ENCODE measurements at regions not wholly inside any gene's neighbourhood (a gene's known extent, or its start where the extent isn't known, plus 50 kb on each side); places are given as distances from the start of the nearest gene placed in this dataset.
"Not testable (repeated sequence)": the region's sequence is repeated elsewhere in the genome, so short reads cannot be mapped to it uniquely, and the experiment has no call there.

DNA sequence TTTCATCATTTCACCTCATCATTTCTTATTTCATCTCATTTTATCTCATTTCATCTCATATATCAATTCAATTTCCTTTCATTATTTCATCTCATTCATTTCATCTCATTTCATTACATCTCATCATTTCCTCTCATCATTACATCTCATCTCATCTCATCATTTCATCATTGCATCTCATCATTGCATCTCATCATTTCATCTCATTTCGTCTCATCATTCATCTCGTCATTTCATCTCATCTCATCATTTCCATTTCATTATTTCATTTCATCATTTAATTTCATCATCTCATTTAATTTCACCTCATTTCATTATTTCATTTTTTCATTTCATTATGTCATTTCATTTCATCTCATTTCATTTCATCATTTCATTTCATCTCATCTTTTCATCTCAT is 168.5 kb upstream of the FAM72C start:
- DNase-seq (ENCODE audit: low spot score); POLR2A ChIA-PET (ENCODE audit: low non-redundant PET); H3K27ac ChIP-seq; CTCF ChIA-PET: not testable (repeated sequence)

GRCh38 chr1:144105006-144105405 is 133.2 kb upstream of the FAM72C start:
- DNase-seq (ENCODE audit: low spot score); POLR2A ChIA-PET (ENCODE audit: low non-redundant PET); CTCF ChIA-PET; H3K27ac ChIP-seq: not testable (repeated sequence)

DNA sequence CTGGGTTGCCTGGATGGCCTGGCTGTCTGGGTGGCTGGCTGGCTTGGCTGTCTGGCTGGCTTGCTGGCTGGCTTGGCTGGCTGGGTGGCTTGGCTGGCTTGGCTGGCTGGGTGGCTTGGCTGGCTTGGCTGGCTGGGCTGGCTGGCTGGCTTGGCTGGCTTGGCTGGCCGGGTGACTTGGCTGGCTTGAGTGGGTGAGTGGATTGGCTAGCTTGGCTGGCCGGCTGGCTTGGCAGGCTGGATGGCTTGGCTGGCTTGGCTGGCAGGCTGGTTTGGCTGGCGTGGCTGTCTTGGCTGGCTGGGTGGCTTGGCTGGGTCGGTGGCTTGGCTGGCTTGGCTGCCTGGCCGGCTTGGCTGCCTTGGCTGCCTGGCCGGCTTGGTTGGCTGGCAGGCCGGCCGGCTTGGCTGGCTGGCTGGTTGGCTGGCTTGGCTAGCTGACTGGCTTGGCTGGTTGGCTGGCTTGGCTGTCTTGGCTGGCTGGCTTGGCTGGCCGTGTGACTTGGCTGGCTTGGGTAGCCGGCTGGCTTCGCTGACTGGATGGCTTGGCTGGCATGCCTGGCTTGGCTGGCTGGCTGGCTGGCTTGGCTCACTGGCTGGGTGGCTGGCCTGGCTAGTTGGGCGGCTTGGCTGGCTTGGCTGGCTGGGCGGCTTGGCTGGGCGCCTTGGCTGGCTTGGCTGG is 132.4 kb upstream of the FAM72C start:
- POLR2A ChIA-PET (ENCODE audit: low non-redundant PET); CTCF ChIA-PET; DNase-seq (ENCODE audit: low spot score); H3K27ac ChIP-seq: not testable (repeated sequence)

DNA sequence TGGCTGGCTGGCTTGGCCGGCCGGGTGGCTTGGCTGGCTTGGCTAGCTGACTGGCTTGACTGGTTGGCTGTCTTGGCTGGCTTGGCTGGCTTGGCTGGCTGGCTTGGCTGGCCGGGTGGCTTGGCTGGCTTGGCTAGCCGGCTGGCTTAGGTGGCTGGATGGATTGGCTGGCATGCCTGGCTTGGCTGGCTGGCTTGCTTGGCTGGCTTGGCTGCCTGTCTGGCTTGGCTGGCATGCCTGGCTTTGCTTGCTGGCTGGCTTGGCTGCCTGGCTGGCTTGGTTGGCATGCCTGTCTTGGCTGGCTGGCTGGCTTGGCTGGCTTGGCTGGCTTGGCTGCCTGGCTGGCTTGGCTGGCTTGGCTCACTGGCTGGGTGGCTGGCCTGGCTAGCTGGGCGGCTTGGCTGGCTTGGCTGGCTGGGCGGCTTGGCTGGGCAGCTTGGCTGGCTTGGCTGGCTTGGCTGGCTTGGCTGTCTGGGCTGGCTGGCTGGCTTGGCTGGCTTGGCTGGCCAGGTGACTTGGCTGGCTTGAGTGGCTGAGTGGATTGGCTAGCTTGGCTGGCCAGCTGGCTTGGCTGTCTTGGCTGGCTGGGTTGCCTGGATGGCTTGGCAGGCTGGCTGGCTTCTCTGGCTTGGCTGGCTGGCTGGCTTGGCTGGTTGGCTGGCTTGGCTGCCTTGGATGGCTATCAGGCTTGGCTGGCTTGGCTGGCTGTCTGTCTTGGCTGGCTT is 131.5 kb upstream of the FAM72C start:
- DNase-seq (ENCODE audit: low spot score); POLR2A ChIA-PET (ENCODE audit: low non-redundant PET); H3K27ac ChIP-seq; CTCF ChIA-PET: not testable (repeated sequence)

DNA sequence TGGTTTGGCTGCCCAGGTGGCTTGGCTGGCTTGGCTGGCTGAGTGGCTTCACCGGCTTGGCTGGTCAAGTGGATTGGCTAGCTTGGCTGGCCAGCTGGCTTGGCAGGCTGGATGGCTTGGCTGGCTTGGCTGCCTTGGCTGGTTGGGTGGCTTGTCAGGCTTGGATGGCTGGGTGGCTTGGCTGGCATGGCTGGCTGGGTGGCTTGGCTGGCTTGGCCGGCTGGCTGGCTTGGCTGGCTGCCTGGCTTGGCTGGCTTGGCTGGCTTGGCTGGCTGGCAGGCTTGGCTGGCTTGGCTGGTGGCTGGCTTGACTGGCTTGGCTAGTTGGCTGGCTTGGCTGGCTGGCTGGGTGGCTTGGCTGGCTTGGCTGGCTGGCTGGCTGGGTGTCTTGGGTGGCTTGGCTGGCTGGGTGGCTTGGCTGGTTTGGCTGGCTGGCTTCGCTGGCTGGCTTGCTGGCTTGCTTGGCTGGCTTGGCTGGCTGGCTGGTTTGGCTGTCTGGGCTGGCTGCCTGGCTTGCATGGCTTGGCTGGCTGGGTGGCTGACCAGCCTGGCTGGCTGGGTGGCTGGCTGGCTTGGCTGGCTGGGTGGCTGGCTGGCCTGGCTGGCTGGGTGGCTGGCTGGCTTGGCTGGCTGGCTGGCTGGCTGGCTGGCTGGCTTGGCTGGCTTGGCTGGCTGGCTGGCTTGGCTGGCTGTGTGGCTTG is 130.4 kb upstream of the FAM72C start:
- H3K27ac ChIP-seq = peak overlapping the region; percentile 77
- POLR2A ChIA-PET (ENCODE audit: low non-redundant PET); CTCF ChIA-PET; DNase-seq (ENCODE audit: low spot score): not testable (repeated sequence)

- ChIA-PET POLR2A (ENCODE audit: low non-redundant PET) (no interaction called here), CTCF (no interaction called here)
- TF ChIP-seq, protein P1, sequence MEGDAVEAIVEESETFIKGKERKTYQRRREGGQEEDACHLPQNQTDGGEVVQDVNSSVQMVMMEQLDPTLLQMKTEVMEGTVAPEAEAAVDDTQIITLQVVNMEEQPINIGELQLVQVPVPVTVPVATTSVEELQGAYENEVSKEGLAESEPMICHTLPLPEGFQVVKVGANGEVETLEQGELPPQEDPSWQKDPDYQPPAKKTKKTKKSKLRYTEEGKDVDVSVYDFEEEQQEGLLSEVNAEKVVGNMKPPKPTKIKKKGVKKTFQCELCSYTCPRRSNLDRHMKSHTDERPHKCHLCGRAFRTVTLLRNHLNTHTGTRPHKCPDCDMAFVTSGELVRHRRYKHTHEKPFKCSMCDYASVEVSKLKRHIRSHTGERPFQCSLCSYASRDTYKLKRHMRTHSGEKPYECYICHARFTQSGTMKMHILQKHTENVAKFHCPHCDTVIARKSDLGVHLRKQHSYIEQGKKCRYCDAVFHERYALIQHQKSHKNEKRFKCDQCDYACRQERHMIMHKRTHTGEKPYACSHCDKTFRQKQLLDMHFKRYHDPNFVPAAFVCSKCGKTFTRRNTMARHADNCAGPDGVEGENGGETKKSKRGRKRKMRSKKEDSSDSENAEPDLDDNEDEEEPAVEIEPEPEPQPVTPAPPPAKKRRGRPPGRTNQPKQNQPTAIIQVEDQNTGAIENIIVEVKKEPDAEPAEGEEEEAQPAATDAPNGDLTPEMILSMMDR (conservative IDR thresholded peaks at IDR 0.05; ENCODE audit: low read depth) = no peak
- H3K27ac ChIP-seq = peak overlapping the region; percentile 77
- peak; percentile 8 for DNase-seq (ENCODE audit: low spot score)
Measured at GRCh38 chr1:144101397-144102045, 129.7 kb upstream of the FAM72C start.

DNA sequence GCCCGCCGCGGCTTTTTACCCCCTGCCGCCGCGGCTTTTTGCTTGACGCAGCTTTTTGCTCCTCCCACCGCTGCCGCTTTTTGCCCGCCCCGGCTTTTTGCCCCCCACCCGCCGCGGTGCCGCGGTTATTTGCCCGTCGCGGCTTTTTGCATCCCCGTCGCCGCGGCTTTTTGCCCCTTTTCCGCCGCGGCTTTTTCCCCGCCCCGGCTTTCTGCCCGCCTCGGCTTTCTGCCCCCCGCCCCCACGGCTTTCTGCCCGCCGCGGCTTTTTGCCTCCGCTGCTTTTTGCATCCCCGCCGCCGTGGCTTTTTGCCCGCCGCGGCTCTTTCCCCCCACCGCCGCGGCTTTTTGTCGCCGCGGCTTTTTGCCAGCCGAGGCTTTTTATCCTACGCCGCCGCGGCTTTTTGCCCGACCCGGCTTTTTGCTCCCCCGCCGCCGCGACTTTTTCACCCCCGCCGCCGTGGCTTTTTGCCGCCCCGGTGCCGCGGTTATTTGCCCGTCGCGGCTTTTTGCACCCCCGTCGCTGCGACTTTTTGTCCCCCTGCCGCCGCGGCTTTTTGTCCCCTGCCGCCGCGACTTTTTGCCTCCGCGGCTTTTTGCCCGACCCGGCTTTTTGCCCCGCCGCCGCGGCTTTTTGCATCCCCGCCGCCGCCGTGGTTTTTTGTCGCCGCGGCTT is 105.5 kb upstream of the FAM72C start:
- POLR2A ChIA-PET (ENCODE audit: low non-redundant PET); CTCF ChIA-PET; DNase-seq (ENCODE audit: low spot score); H3K27ac ChIP-seq: not testable (repeated sequence)

- DNase-seq (ENCODE audit: low spot score); H3K27ac ChIP-seq; POLR2A ChIA-PET (ENCODE audit: low non-redundant PET); CTCF ChIA-PET: not testable (repeated sequence)
Measured at GRCh38 chr1:144076646-144077045, 104.9 kb upstream of the FAM72C start.

DNA sequence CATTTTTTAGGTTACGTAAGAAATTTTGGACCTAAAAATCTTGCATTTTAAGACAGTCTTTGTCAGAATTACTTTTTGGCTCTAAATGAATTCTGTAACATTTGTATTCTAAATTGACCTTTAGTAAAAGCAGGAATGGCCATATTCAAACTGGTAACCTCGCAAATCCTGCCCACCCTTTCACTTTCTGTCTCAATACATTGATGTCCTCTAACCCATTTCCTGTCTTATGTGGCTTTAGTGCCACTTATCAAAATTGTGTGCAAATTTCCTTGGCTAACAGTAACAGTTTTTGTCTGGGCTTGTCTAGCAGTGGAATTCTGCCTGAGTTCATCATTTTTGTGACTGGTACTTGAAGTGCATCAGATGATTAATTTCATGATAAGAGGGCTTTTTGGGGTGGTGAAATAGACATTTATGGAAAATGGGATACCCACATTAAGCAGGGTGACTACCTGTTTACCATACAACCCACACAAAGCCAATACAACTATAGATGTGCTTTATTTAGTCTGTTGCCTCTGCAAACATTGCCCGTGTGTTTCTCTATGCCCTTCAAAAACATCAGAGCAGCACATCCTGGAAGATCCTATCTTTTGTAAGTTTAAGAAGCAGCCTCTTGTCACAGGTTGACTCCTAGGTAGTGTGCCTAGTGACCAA is 98.7 kb upstream of the FAM72C start:
- H3K27ac ChIP-seq; CTCF ChIA-PET; DNase-seq (ENCODE audit: low spot score); POLR2A ChIA-PET (ENCODE audit: low non-redundant PET): not testable (repeated sequence)

DNA sequence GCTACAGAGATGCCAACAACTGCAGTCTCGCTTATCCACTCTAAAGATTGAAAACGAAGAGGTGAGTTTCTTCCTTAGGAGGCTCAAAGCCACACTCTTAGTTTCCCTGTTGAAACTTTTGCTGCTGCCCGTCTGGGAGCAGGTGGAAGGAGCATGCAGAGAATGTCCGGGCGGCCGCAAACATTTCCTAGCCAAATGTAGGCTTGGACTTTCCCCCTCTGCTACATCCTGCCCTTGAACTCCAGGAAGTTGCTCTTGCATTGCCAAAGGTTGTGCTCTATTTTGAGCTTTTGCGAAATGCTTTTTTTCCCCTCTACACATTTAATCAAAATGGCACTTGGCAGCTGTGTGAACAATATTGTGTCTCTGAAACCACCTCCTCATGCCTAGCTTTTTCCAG is 95.3 kb upstream of the FAM72C start:
- H3K27ac ChIP-seq; CTCF ChIA-PET; POLR2A ChIA-PET (ENCODE audit: low non-redundant PET); DNase-seq (ENCODE audit: low spot score): not testable (repeated sequence)

DNA sequence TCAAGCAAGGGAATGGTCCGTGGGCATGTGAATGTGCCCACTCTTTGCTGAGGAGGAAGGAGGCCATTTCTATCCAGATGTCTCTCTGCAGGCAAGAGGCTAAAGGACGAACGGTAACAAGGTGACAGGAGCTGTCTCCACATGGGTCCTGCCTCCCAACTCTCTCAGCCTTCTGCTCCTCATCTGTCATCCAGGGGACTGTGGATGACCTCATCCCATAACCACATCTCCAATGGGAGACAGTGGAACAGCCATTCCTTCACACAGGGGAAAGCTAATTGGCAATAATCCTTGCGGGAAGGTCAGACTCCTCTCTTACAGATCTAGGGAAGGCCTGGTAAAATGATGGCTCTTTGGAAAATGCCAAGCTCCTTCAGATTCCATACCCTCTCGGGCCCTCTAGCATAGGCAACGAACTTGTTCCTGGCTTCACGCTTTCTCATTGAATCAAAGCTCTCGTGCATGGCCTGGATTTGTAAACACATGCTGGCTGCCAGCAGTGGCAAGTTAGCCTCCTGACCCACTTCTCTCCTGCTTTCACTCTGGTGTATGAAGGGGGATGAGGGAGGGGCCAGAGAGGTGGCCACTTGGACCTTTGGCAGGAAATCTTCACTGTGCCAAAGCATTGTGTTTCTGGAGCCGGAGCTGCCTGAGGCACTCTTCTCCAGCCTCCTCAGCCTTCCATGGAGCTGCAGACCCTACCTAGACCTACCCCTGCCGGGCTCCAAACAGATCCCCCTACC is 94.5 kb upstream of the FAM72C start:
- H3K27ac ChIP-seq; DNase-seq (ENCODE audit: low spot score); CTCF ChIA-PET; POLR2A ChIA-PET (ENCODE audit: low non-redundant PET): not testable (repeated sequence)

DNA sequence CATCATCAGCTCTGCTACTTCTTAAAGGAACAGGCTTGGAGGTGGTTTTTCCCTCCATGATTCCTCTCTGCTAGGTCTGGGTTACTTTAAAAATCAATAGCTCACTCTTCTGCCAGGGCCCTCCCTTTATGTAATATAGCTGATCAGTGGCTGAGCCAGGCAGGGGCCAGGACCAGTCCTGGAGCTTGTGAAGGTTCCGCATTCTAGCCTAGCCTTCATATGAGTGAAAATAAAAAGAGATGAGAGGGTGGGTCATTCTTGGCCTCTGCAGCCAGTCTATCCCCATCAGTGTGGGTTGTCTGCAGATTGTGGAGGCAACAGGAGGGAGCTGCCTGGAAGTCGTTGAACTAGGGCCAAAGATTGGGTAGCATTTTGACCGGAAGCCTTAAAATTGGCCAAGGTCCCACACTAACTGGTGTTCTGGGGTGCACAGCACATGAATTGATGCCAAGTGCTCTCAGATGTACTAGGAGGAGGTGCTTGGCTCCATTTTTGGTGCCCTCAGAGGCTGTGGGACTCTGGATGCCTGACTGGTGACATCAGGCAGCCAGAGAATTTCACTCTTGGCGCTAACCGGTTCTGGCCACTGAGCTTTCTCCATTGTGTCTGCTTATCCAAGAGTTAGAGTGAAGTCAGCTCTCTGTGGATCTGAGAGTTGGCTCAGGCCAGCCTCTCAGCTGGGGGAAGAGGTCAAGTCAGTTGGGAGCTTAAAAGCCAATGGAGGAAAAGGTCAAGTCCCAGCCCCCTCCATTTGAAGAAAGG is 93.7 kb upstream of the FAM72C start:
- CTCF ChIA-PET; H3K27ac ChIP-seq; DNase-seq (ENCODE audit: low spot score); POLR2A ChIA-PET (ENCODE audit: low non-redundant PET): not testable (repeated sequence)

DNA sequence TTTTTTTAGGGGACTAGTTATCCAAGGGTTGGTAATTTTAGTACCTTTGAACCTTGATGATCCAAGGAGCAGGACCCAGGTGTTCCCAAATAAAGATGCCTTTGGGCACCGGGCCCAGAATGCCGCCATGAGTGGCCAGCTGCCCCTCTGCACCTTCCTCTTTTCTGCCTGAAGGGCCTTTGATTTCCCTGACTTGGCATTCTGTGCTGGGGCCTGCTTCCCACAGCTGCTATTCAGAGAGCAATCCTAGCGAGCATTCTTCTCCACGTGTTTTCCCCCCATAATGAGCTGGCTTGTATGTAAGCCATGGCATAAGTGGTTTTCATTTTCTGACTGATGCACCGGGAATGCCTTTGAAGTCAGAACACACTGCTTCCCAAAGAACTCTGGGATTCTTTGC is 77.6 kb upstream of the FAM72C start:
- POLR2A ChIA-PET (ENCODE audit: low non-redundant PET); H3K27ac ChIP-seq; CTCF ChIA-PET; DNase-seq (ENCODE audit: low spot score): not testable (repeated sequence)

GRCh38 chr1:144046645-144047044 is 74.9 kb upstream of the FAM72C start:
- POLR2A ChIA-PET (ENCODE audit: low non-redundant PET); DNase-seq (ENCODE audit: low spot score); CTCF ChIA-PET; H3K27ac ChIP-seq: not testable (repeated sequence)

Data from RWPE1 (cell line).